Esophagus muscularis mucosa (tissue), 4 donors: ENCODE measurements at regions not wholly inside any gene's neighbourhood (a gene's known extent, or its start where the extent isn't known, plus 50 kb on each side); places are given as distances from the start of the nearest gene placed in this dataset.

ENCODE experiments used
- DNase-seq: peaks from one replicate; pipeline ENCODE4 v3.0.0-alpha.2; 2017; ENCODE audit errors: extremely low spot score
- H3K27ac ChIP-seq, 4 donors: fragments of 200-600 bp; sonication (generic); replicated peaks in 1 of 4; 1 replicate in 3 of 4; 2 replicates in 1 of 4; pipeline ENCODE4 v1.5.1; 2016 to 2019; ENCODE audit warnings: mild to moderate bottlenecking in 1 of 4
- H3K27me3 ChIP-seq, 4 donors: fragments of 200-600 bp; sonication (generic); one replicate each; pipeline versions ENCODE4 v1.5.1 to v1.6.0; 2016 to 2019
- H3K36me3 ChIP-seq, 4 donors: fragments of 200-600 bp; sonication (generic); one replicate each; pipeline ENCODE4 v1.5.1; 2016 to 2019
- H3K4me1 ChIP-seq, 4 donors: fragments of 200-600 bp; sonication (generic); one replicate each; pipeline ENCODE4 v1.5.1; 2016 to 2019
- H3K4me3 ChIP-seq, 4 donors: fragments of 200-600 bp; sonication (generic); 1 replicate in 2 of 4; 2 replicates in 2 of 4; pipeline ENCODE4 v1.5.1; 2016 to 2019; ENCODE audit warnings: mild to moderate bottlenecking in 4 of 4, moderate library complexity in 1 of 4
- H3K9me3 ChIP-seq, 4 donors: fragments of 200-600 bp; sonication (generic); 1 replicate in 3 of 4; 2 replicates in 1 of 4; pipeline ENCODE4 v1.5.1; 2016 to 2019
- CTCF ChIP-seq, 3 experiments: fragments of 200-600 bp in 2 of 3; fragments of 450-650 bp in 1 of 3; sonication (generic) in 2 of 3; IDR thresholded peaks; one replicate each; pipeline ENCODE4 v1.5.1; 2017 to 2019; ENCODE audit warnings: antibody characterized with exemption in 3 of 3, mild to moderate bottlenecking in 2 of 3, moderate library complexity in 1 of 3
- EP300 ChIP-seq: sonication (generic); formaldehyde crosslinking; IDR thresholded peaks from one replicate; pipeline ENCODE4 v1.6.1; 2017; ENCODE audit warnings: antibody characterized with exemption
- POLR2A ChIP-seq: fragments of 450-650 bp; IDR thresholded peaks from one replicate; pipeline ENCODE4 v1.6.1; 2017; ENCODE audit warnings: antibody characterized with exemption, moderate library complexity, mild to moderate bottlenecking, low read depth
- POLR2AphosphoS5 ChIP-seq, 2 donors: sonication (generic); formaldehyde crosslinking; IDR thresholded peaks; one replicate each; pipeline ENCODE4 v1.6.1; 2017; ENCODE audit warnings: antibody characterized with exemption in 2 of 2
- WGBS: methylation state at CpG from one replicate; pipeline ENCODE4 v1.1.5; 2018; 5-methylcytosine and 5-hydroxymethylcytosine counted together
- intact Hi-C: fragments of 100-400 bp; cut with DNase I; formaldehyde crosslinking; loops from one replicate; pipeline ENCODE4 v1.15.1; 2023

- H3K4me3 ChIP-seq = no peak overlapping the region
- H3K27me3 ChIP-seq = no peaks in the 10 kb centered on the region
- WGBS = 47% methylated on average over 1 of the region's 1 CpG
- H3K4me1 ChIP-seq = no peaks in the 10 kb centered on the region
- no peak overlapping the region for H3K27ac ChIP-seq
- no peak for TF ChIP-seq EP300
- TF ChIP-seq POLR2AphosphoS5 (IDR thresholded peaks at IDR 0.05) = no peak
- no peak for TF ChIP-seq POLR2A
- no peak for TF ChIP-seq CTCF (IDR thresholded peaks at IDR 0.05)
- H3K9me3 ChIP-seq = peaks cover 0 to 3% (median 0%) of the 10 kb centered on the region in 4 donors
- intact Hi-C loops = no loop called here
- DNase-seq = no peak
- no peaks in the 10 kb centered on the region for H3K36me3 ChIP-seq
Observed at GRCh38 chr16:76214856-76215255, 62.3 kb upstream of the CNTNAP4 start.

GRCh38 chr16:76222087-76222486 is 55.1 kb upstream of the CNTNAP4 start:
- DNase-seq = no peak
- no peaks in the 10 kb centered on the region for H3K4me1 ChIP-seq
- no peaks in the 10 kb centered on the region for H3K36me3 ChIP-seq
- H3K4me3 ChIP-seq = no peak overlapping the region
- TF ChIP-seq POLR2A = no peak
- TF ChIP-seq POLR2AphosphoS5 (IDR thresholded peaks at IDR 0.05) = no peak
- no peak for TF ChIP-seq CTCF (IDR thresholded peaks at IDR 0.05)
- TF ChIP-seq EP300 = no peak
- intact Hi-C loops = no loop called here
- H3K9me3 ChIP-seq = no peaks in the 10 kb centered on the region
- no peak overlapping the region for H3K27ac ChIP-seq
- 21% methylated on average over 3 of the region's 3 CpGs for WGBS
- no peaks in the 10 kb centered on the region for H3K27me3 ChIP-seq

- Histone ChIP-seq H3K9me3 (no peaks in the 10 kb centered on the region), H3K27me3 (no peaks in the 10 kb centered on the region), H3K4me1 (no peaks in the 10 kb centered on the region), H3K36me3 (no peaks in the 10 kb centered on the region), H3K27ac (no peak overlapping the region), H3K4me3 (no peak overlapping the region)
- intact Hi-C loops = no loop called here
- WGBS = 26% methylated on average over 2 of the region's 2 CpGs
- DNase-seq = no peak
- TF ChIP-seq POLR2A (no peak), POLR2AphosphoS5 (IDR thresholded peaks at IDR 0.05) (no peak), CTCF (IDR thresholded peaks at IDR 0.05) (no peak), EP300 (no peak)
Observed at GRCh38 chr16:76222853-76223252, 54.3 kb upstream of the CNTNAP4 start.

GRCh38 chr16:76226011-76226410 is 51.2 kb upstream of the CNTNAP4 start:
- intact Hi-C loops = no loop called here
- Histone ChIP-seq H3K9me3 (no peaks in the 10 kb centered on the region), H3K4me3 (no peak overlapping the region), H3K27me3 (no peaks in the 10 kb centered on the region), H3K4me1 (no peaks in the 10 kb centered on the region), H3K36me3 (no peaks in the 10 kb centered on the region), H3K27ac (no peak overlapping the region)
- no peak for DNase-seq
- WGBS = 62% methylated on average over 14 of the region's 14 CpGs
- TF ChIP-seq POLR2AphosphoS5 (IDR thresholded peaks at IDR 0.05) (no peak), POLR2A (no peak), EP300 (no peak), CTCF (IDR thresholded peaks at IDR 0.05) (no peak)

- no peaks in the 10 kb centered on the region for H3K4me1 ChIP-seq
- no peaks in the 10 kb centered on the region for H3K9me3 ChIP-seq
- 87% methylated on average over 3 of the region's 3 CpGs for WGBS
- no peak overlapping the region for H3K4me3 ChIP-seq
- DNase-seq = no peak
- no peak for TF ChIP-seq EP300
- TF ChIP-seq POLR2A = no peak
- no peak for TF ChIP-seq CTCF (IDR thresholded peaks at IDR 0.05)
- no peak for TF ChIP-seq POLR2AphosphoS5 (IDR thresholded peaks at IDR 0.05)
- no peaks in the 10 kb centered on the region for H3K36me3 ChIP-seq
- no peak overlapping the region for H3K27ac ChIP-seq
- intact Hi-C loops = no loop called here
- no peaks in the 10 kb centered on the region for H3K27me3 ChIP-seq
Observed at GRCh38 chr16:76226481-76226880, 50.7 kb upstream of the CNTNAP4 start.
